B cell (primary cell): ENCODE measurements at regions not wholly inside any gene's neighbourhood (a gene's known extent, or its start where the extent isn't known, plus 50 kb on each side); places are given as distances from the start of the nearest gene placed in this dataset.

Experiments
- ATAC-seq: fragments of 200-7000 bp; cut with Tn5 transposase; one replicate; pipeline ENCODE4 v1.10.0; 2021; ENCODE audit warnings: low read depth, mild to moderate bottlenecking, moderate number of reproducible peaks, moderate library complexity
- CTCF ChIA-PET: fragments of 350-600 bp; sonication (Branson Sonifier 250); formaldehyde crosslinking; loops from one replicate; lab custom pipeline; 2021; ENCODE audit warnings: antibody characterized with exemption, inconsistent platforms; lab: Charles Lee
- POLR2A ChIA-PET: fragments of 350-600 bp; sonication (Branson Sonifier 250); formaldehyde crosslinking; loops from one replicate; lab custom pipeline; 2021; ENCODE audit warnings: antibody characterized with exemption; lab: Charles Lee
- DNase-seq: peaks from one replicate; pipeline ENCODE4 v3.0.0; 2013
- H2AFZ ChIP-seq: 2 replicates; pipeline ENCODE4 v1.6.1; 2012; ENCODE audit warnings: mild to moderate bottlenecking, low read depth, low read length; ENCODE audit not compliant: insufficient read depth, poor library complexity, severe bottlenecking
- H3K27ac ChIP-seq, 2 donors: 1 replicate in 1 of 2; 2 replicates in 1 of 2; pipeline ENCODE4 v1.5.1; 2012 to 2013; ENCODE audit warnings: low read length in 2 of 2, mild to moderate bottlenecking in 2 of 2, moderate library complexity in 1 of 2
- H3K27me3 ChIP-seq, 4 experiments: fragments of 200-600 bp in 1 of 4; sonication (generic) in 1 of 4; replicated peaks in 1 of 4; 1 replicate in 2 of 4; 2 replicates in 2 of 4; pipeline versions ENCODE4 v1.6.1 to v1.7.0; 2013 to 2016; ENCODE audit warnings: low read length in 3 of 4, mild to moderate bottlenecking in 2 of 4, mixed read lengths in 1 of 4, moderate library complexity in 1 of 4; ENCODE audit not compliant: insufficient read depth in 4 of 4, control insufficient read depth in 3 of 4; ENCODE audit errors: control extremely low read depth in 1 of 4
- H3K36me3 ChIP-seq, 2 experiments: replicated peaks in 1 of 2; 1 replicate in 1 of 2; 2 replicates in 1 of 2; pipeline versions ENCODE4 v1.6.1 to v1.7.1; 2013; ENCODE audit warnings: low read length in 1 of 2; ENCODE audit not compliant: insufficient read depth in 2 of 2, control insufficient read depth in 1 of 2; ENCODE audit errors: control extremely low read depth in 1 of 2, extremely low read depth in 1 of 2
- H3K4me1 ChIP-seq, 2 donors: fragments of 200-600 bp in 1 of 2; sonication (generic) in 1 of 2; 1 replicate in 1 of 2; 2 replicates in 1 of 2; pipeline versions ENCODE4 v1.5.1 to v1.6.1; 2013 to 2017; ENCODE audit warnings: low read length in 2 of 2; ENCODE audit not compliant: control insufficient read depth in 2 of 2, insufficient read depth in 2 of 2
- H3K4me2 ChIP-seq: replicated peaks from 2 replicates; pipeline ENCODE3; 2012; ENCODE audit warnings: mild to moderate bottlenecking, low read depth, low read length; ENCODE audit not compliant: poor library complexity, severe bottlenecking
- H3K4me3 ChIP-seq, 5 experiments: fragments of 200-600 bp in 1 of 5; sonication (generic) in 1 of 5; 1 replicate in 3 of 5; 2 replicates in 2 of 5; pipeline versions ENCODE4 v1.5.1 to v1.7.0; 2011 to 2016; ENCODE audit warnings: low read length in 4 of 5, mild to moderate bottlenecking in 4 of 5, low read depth in 2 of 5, control low read depth in 1 of 5, moderate library complexity in 1 of 5; ENCODE audit not compliant: insufficient read depth in 1 of 5; ENCODE audit errors: control extremely low read depth in 1 of 5, extremely low read depth in 1 of 5
- H3K79me2 ChIP-seq: fragments of 200-600 bp; sonication (generic); one replicate; pipeline ENCODE4 v1.6.0; 2016; ENCODE audit warnings: low read length; ENCODE audit not compliant: control insufficient read depth, insufficient read depth
- H3K9ac ChIP-seq: fragments of 200-600 bp; sonication (generic); 2 replicates; pipeline ENCODE4 v1.6.1; 2017; ENCODE audit warnings: mild to moderate bottlenecking, low read length, moderate library complexity
- H3K9me3 ChIP-seq, 3 donors: one replicate each; pipeline versions ENCODE4 v1.6.1 to v1.7.1; 2013; ENCODE audit warnings: low read length in 2 of 3; ENCODE audit not compliant: control insufficient read depth in 2 of 3, insufficient read depth in 1 of 3; ENCODE audit errors: control extremely low read depth in 1 of 3
- H4K20me1 ChIP-seq: 2 replicates; pipeline ENCODE4 v1.6.0; 2012; ENCODE audit warnings: mild to moderate bottlenecking, low read length; ENCODE audit not compliant: insufficient read depth, control insufficient read depth, poor library complexity, severe bottlenecking
- H3K27ac Mint-ChIP-seq: one replicate; pipeline ENCODE4 v1.8.0; 2021; ENCODE audit warnings: mixed read lengths
- H3K27me3 Mint-ChIP-seq: one replicate; pipeline ENCODE4 v1.8.0; 2021; ENCODE audit warnings: mixed read lengths
- H3K4me1 Mint-ChIP-seq: one replicate; pipeline ENCODE4 v1.8.0; 2021; ENCODE audit warnings: mixed read lengths
- H3K4me3 Mint-ChIP-seq: one replicate; pipeline ENCODE4 v1.8.0; 2021; ENCODE audit warnings: mixed read lengths
- H3K9me3 Mint-ChIP-seq: one replicate; pipeline ENCODE4 v1.8.0; 2022; ENCODE audit warnings: mixed read lengths; ENCODE audit not compliant: insufficient read depth
- CTCF ChIP-seq: fragments of 200-600 bp; IDR thresholded peaks from one replicate; pipeline ENCODE4 v1.8.0; 2022; ENCODE audit warnings: antibody characterized with exemption, mild to moderate bottlenecking
- EZH2 ChIP-seq: IDR thresholded peaks from 2 replicates; pipeline ENCODE4 v1.6.1; 2012; ENCODE audit warnings: borderline replicate concordance, low read depth, mild to moderate bottlenecking, moderate library complexity, low read length; ENCODE audit not compliant: insufficient read depth, poor library complexity, severe bottlenecking
- WGBS: methylation state at CpG from one replicate; pipeline ENCODE4 v1.1.5; 2013; ENCODE audit warnings: missing lambda C conversion rate; ENCODE audit not compliant: insufficient coverage; 5-methylcytosine and 5-hydroxymethylcytosine counted together
- intact Hi-C: fragments of 100-400 bp; cut with micrococcal nuclease; formaldehyde crosslinking; loops from one replicate; pipeline ENCODE4 v1.10.0; 2022

- Histone ChIP-seq H3K27ac (no peak overlapping the region), H3K4me3 (no peak overlapping the region), H3K79me2 (no peaks in the 10 kb centered on the region), H3K27me3 (no peaks in the 10 kb centered on the region), H3K36me3 (no peaks in the 10 kb centered on the region), H3K4me2 (no peak overlapping the region), H3K9ac (no peak overlapping the region), H3K4me1 (no peaks in the 10 kb centered on the region), H3K9me3 (no peaks in the 10 kb centered on the region), H4K20me1 (no peaks in the 10 kb centered on the region), H2AFZ (no peak overlapping the region)
- ChIA-PET POLR2A (no interaction called here), CTCF (no interaction called here)
- peaks cover 2% of the 10 kb centered on the region for H3K9me3 Mint-ChIP-seq
- no peak overlapping the region for H3K4me3 Mint-ChIP-seq
- DNase-seq (no peak), ATAC-seq (no peak)
- intact Hi-C loops = no loop called here
- no CpG with 5 or more reads among the region's 1 CpG for WGBS
- no peaks in the 10 kb centered on the region for H3K27me3 Mint-ChIP-seq
- TF ChIP-seq CTCF = no peak
- no peak for TF ChIP-seq EZH2
- H3K4me1 Mint-ChIP-seq = no peaks in the 10 kb centered on the region
- no peak overlapping the region for H3K27ac Mint-ChIP-seq
These were observed 390.7 kb upstream of the ADGRL3 start for GRCh38 chr4:60809486-60809800.

DNA sequence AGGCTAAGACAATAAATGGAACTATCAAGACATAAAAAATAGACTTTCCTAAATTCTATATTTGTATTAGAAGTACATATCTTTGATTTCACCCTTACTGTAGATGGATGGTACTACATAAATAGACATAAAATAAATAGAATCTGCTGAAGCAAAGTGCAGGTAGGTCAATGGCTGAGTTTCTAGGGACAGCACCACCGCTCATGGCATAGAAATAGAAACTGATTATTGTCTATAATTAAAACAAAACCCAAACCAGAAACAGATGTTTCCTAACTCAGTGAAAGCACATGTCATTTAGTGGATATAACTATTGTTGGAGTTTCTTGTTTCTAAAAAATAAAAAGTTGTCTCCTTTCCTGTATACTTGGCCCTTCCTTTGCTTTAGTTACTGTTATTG is 387.3 kb upstream of the ADGRL3 start:
- Histone ChIP-seq H3K27ac (no peak overlapping the region), H3K79me2 (no peaks in the 10 kb centered on the region), H3K4me2 (no peak overlapping the region), H4K20me1 (no peaks in the 10 kb centered on the region), H3K9me3 (no peaks in the 10 kb centered on the region), H3K9ac (no peak overlapping the region), H3K27me3 (no peaks in the 10 kb centered on the region), H3K4me3 (no peak overlapping the region), H3K4me1 (no peaks in the 10 kb centered on the region), H3K36me3 (no peaks in the 10 kb centered on the region), H2AFZ (no peak overlapping the region)
- ATAC-seq = no peak
- CTCF ChIA-PET = no interaction called here
- DNase-seq = no peak
- intact Hi-C loops = no loop called here
- no peak overlapping the region for H3K27ac Mint-ChIP-seq
- H3K4me1 Mint-ChIP-seq = no peaks in the 10 kb centered on the region
- TF ChIP-seq EZH2 (no peak), CTCF (no peak)
- H3K9me3 Mint-ChIP-seq = no peaks in the 10 kb centered on the region
- WGBS = no CpG with 5 or more reads among the region's 1 CpG
- no peaks in the 10 kb centered on the region for H3K27me3 Mint-ChIP-seq
- POLR2A ChIA-PET = no interaction called here
- H3K4me3 Mint-ChIP-seq = no peak overlapping the region
